Activated naive CD4-positive, alpha-beta T cell treated with anti-CD3 and anti-CD28 coated beads, Interleukin-2, amount 50 U/mL, for 24 hours (primary cell): ENCODE measurements at regions not wholly inside any gene's neighbourhood (a gene's known extent, or its start where the extent isn't known, plus 50 kb on each side); places are given as distances from the start of the nearest gene placed in this dataset.
"Not testable (repeated sequence)": the region's sequence is repeated elsewhere in the genome, so short reads cannot be mapped to it uniquely, and the experiment has no call there.

Experiments
- H3K27ac Mint-ChIP-seq: one replicate; pipeline ENCODE4 v1.8.0; 2021; ENCODE audit warnings: mild to moderate bottlenecking, mixed read lengths
- H3K27me3 Mint-ChIP-seq: one replicate; pipeline ENCODE4 v1.8.0; 2021; ENCODE audit warnings: mixed read lengths
- H3K36me3 Mint-ChIP-seq: one replicate; pipeline ENCODE4 v1.8.0; 2021; ENCODE audit warnings: mixed read lengths
- H3K4me1 Mint-ChIP-seq: one replicate; pipeline ENCODE4 v1.8.0; 2021; ENCODE audit warnings: mixed read lengths
- H3K4me3 Mint-ChIP-seq: one replicate; pipeline ENCODE4 v1.8.0; 2021; ENCODE audit warnings: mild to moderate bottlenecking, mixed read lengths
- H3K9me3 Mint-ChIP-seq: one replicate; pipeline ENCODE4 v1.8.0; 2021; ENCODE audit warnings: mixed read lengths

- Mint-ChIP-seq H3K27ac (no peak overlapping the region), H3K36me3 (no peaks in the 10 kb centered on the region), H3K4me1 (no peaks in the 10 kb centered on the region), H3K9me3 (no peaks in the 10 kb centered on the region), H3K4me3 (no peak overlapping the region), H3K27me3 (no peaks in the 10 kb centered on the region)
Measured at GRCh38 chr2:16088802-16089112, 148.4 kb downstream of the MYCN start.

GRCh38 chr2:16088035-16088801 is 147.9 kb downstream of the MYCN start:
- Mint-ChIP-seq H3K27me3 (no peaks in the 10 kb centered on the region), H3K4me3 (no peak overlapping the region), H3K9me3 (no peaks in the 10 kb centered on the region), H3K4me1 (no peaks in the 10 kb centered on the region), H3K27ac (no peak overlapping the region), H3K36me3 (no peaks in the 10 kb centered on the region)

- not testable (repeated sequence) for H3K9me3 Mint-ChIP-seq, H3K4me3 Mint-ChIP-seq, H3K27me3 Mint-ChIP-seq, H3K4me1 Mint-ChIP-seq, H3K27ac Mint-ChIP-seq, H3K36me3 Mint-ChIP-seq
Measured at GRCh38 chr2:16086136-16086535, 145.8 kb downstream of the MYCN start.

GRCh38 chr2:16085073-16085472 is 144.7 kb downstream of the MYCN start:
- H3K36me3 Mint-ChIP-seq: no peaks in the 10 kb centered on the region
- no peaks in the 10 kb centered on the region for H3K9me3 Mint-ChIP-seq
- no peaks in the 10 kb centered on the region for H3K4me1 Mint-ChIP-seq
- H3K4me3 Mint-ChIP-seq: no peak overlapping the region
- no peak overlapping the region for H3K27ac Mint-ChIP-seq
- H3K27me3 Mint-ChIP-seq: no peaks in the 10 kb centered on the region

GRCh38 chr2:16084274-16084673 is 143.9 kb downstream of the MYCN start:
- Mint-ChIP-seq H3K27ac (no peak overlapping the region), H3K9me3 (no peaks in the 10 kb centered on the region), H3K4me3 (no peak overlapping the region), H3K4me1 (no peaks in the 10 kb centered on the region), H3K36me3 (no peaks in the 10 kb centered on the region), H3K27me3 (no peaks in the 10 kb centered on the region)

GRCh38 chr2:16082276-16082675 is 141.9 kb downstream of the MYCN start:
- Mint-ChIP-seq H3K27me3 (no peaks in the 10 kb centered on the region), H3K4me3 (no peak overlapping the region), H3K4me1 (no peaks in the 10 kb centered on the region), H3K9me3 (no peaks in the 10 kb centered on the region), H3K36me3 (no peaks in the 10 kb centered on the region), H3K27ac (no peak overlapping the region)

GRCh38 chr2:16081316-16082200 is 141.2 kb downstream of the MYCN start:
- H3K27me3 Mint-ChIP-seq: no peaks in the 10 kb centered on the region
- H3K36me3 Mint-ChIP-seq: no peaks in the 10 kb centered on the region
- no peaks in the 10 kb centered on the region for H3K9me3 Mint-ChIP-seq
- H3K27ac Mint-ChIP-seq: no peak overlapping the region
- no peak overlapping the region for H3K4me3 Mint-ChIP-seq
- H3K4me1 Mint-ChIP-seq: no peaks in the 10 kb centered on the region

GRCh38 chr2:16080516-16080915 is 140.2 kb downstream of the MYCN start:
- H3K4me1 Mint-ChIP-seq: no peaks in the 10 kb centered on the region
- no peaks in the 10 kb centered on the region for H3K9me3 Mint-ChIP-seq
- no peak overlapping the region for H3K27ac Mint-ChIP-seq
- H3K4me3 Mint-ChIP-seq: no peak overlapping the region
- no peaks in the 10 kb centered on the region for H3K36me3 Mint-ChIP-seq
- no peaks in the 10 kb centered on the region for H3K27me3 Mint-ChIP-seq

- Mint-ChIP-seq H3K36me3 (no peaks in the 10 kb centered on the region), H3K27ac (no peak overlapping the region), H3K27me3 (no peaks in the 10 kb centered on the region), H3K4me1 (no peaks in the 10 kb centered on the region), H3K9me3 (no peaks in the 10 kb centered on the region), H3K4me3 (no peak overlapping the region)
Measured at GRCh38 chr2:16080071-16080470, 139.7 kb downstream of the MYCN start.

GRCh38 chr2:16079637-16080036 is 139.3 kb downstream of the MYCN start:
- H3K27ac Mint-ChIP-seq: no peak overlapping the region
- no peaks in the 10 kb centered on the region for H3K9me3 Mint-ChIP-seq
- H3K4me3 Mint-ChIP-seq: no peak overlapping the region
- H3K4me1 Mint-ChIP-seq: no peaks in the 10 kb centered on the region
- no peaks in the 10 kb centered on the region for H3K27me3 Mint-ChIP-seq
- H3K36me3 Mint-ChIP-seq: no peaks in the 10 kb centered on the region

GRCh38 chr2:16077601-16078000 is 137.3 kb downstream of the MYCN start:
- H3K27me3 Mint-ChIP-seq: no peaks in the 10 kb centered on the region
- no peaks in the 10 kb centered on the region for H3K9me3 Mint-ChIP-seq
- no peak overlapping the region for H3K27ac Mint-ChIP-seq
- no peaks in the 10 kb centered on the region for H3K36me3 Mint-ChIP-seq
- no peaks in the 10 kb centered on the region for H3K4me1 Mint-ChIP-seq
- H3K4me3 Mint-ChIP-seq: no peak overlapping the region

- no peak overlapping the region for H3K4me3 Mint-ChIP-seq
- no peaks in the 10 kb centered on the region for H3K9me3 Mint-ChIP-seq
- H3K27me3 Mint-ChIP-seq: no peaks in the 10 kb centered on the region
- H3K27ac Mint-ChIP-seq: no peak overlapping the region
- H3K36me3 Mint-ChIP-seq: no peaks in the 10 kb centered on the region
- no peaks in the 10 kb centered on the region for H3K4me1 Mint-ChIP-seq
Measured at GRCh38 chr2:16076911-16077310, 136.6 kb downstream of the MYCN start.

- Mint-ChIP-seq H3K27me3 (no peaks in the 10 kb centered on the region), H3K4me1 (no peaks in the 10 kb centered on the region), H3K4me3 (no peak overlapping the region), H3K36me3 (no peaks in the 10 kb centered on the region), H3K27ac (no peak overlapping the region), H3K9me3 (no peaks in the 10 kb centered on the region)
Measured at GRCh38 chr2:16075045-16076012, 135.0 kb downstream of the MYCN start.

GRCh38 chr2:16073921-16074425 is 133.6 kb downstream of the MYCN start:
- Mint-ChIP-seq H3K4me1 (no peaks in the 10 kb centered on the region), H3K4me3 (no peak overlapping the region), H3K36me3 (no peaks in the 10 kb centered on the region), H3K27me3 (no peaks in the 10 kb centered on the region), H3K9me3 (no peaks in the 10 kb centered on the region), H3K27ac (no peak overlapping the region)

- Mint-ChIP-seq H3K9me3 (no peaks in the 10 kb centered on the region), H3K27me3 (no peaks in the 10 kb centered on the region), H3K36me3 (no peaks in the 10 kb centered on the region), H3K4me1 (no peaks in the 10 kb centered on the region), H3K4me3 (no peak overlapping the region), H3K27ac (no peak overlapping the region)
Measured at GRCh38 chr2:16073471-16073870, 133.1 kb downstream of the MYCN start.
